Natural killer cell (primary cell): ENCODE measurements at regions not wholly inside any gene's neighbourhood (a gene's known extent, or its start where the extent isn't known, plus 50 kb on each side); places are given as distances from the start of the nearest gene placed in this dataset.

Source experiments
- ATAC-seq, 3 donors: fragments of 150-1000 bp in 2 of 3; fragments of 200-7000 bp in 1 of 3; cut with Tn5 transposase; 1 replicate in 1 of 3; 2 replicates in 2 of 3; pipeline ENCODE4 v1.10.0; 2021; ENCODE audit warnings: mild to moderate bottlenecking in 2 of 3, moderate library complexity in 2 of 3
- DNase-seq, 2 donors: peaks; one replicate each; pipeline versions ENCODE4 v3.0.0 to v3.0.0-alpha.2; 2013 to 2021; ENCODE audit warnings: mixed read lengths in 1 of 2
- H3K27ac ChIP-seq: one replicate; pipeline ENCODE4 v1.5.1; 2013; ENCODE audit warnings: mild to moderate bottlenecking, low read length
- H3K27me3 ChIP-seq: one replicate; pipeline ENCODE4 v1.6.1; 2013; ENCODE audit warnings: low read length; ENCODE audit not compliant: control insufficient read depth, insufficient read depth
- H3K36me3 ChIP-seq: one replicate; pipeline ENCODE4 v1.6.1; 2013; ENCODE audit warnings: low read length; ENCODE audit not compliant: control insufficient read depth, insufficient read depth
- H3K4me1 ChIP-seq: one replicate; pipeline ENCODE4 v1.6.1; 2013; ENCODE audit warnings: low read length; ENCODE audit not compliant: control insufficient read depth, insufficient read depth
- H3K4me3 ChIP-seq: one replicate; pipeline ENCODE4 v1.5.1; 2013; ENCODE audit warnings: low read length
- H3K9me3 ChIP-seq: one replicate; pipeline ENCODE4 v1.6.1; 2013; ENCODE audit warnings: low read length; ENCODE audit not compliant: control insufficient read depth, insufficient read depth
- H3K27ac Mint-ChIP-seq, 2 donors: one replicate each; pipeline ENCODE4 v1.8.0; 2022; ENCODE audit warnings: mild to moderate bottlenecking in 2 of 2, mixed read lengths in 2 of 2, moderate library complexity in 1 of 2
- H3K27me3 Mint-ChIP-seq, 2 donors: one replicate each; pipeline ENCODE4 v1.8.0; 2022; ENCODE audit warnings: low read depth in 2 of 2, mixed read lengths in 2 of 2
- H3K36me3 Mint-ChIP-seq: one replicate; pipeline ENCODE4 v1.8.0; 2022; ENCODE audit warnings: mixed read lengths
- H3K4me1 Mint-ChIP-seq, 2 donors: one replicate each; pipeline ENCODE4 v1.8.0; 2022; ENCODE audit warnings: mixed read lengths in 2 of 2
- H3K4me3 Mint-ChIP-seq: one replicate; pipeline ENCODE4 v1.8.0; 2022; ENCODE audit warnings: mild to moderate bottlenecking, moderate library complexity, mixed read lengths
- H3K9me3 Mint-ChIP-seq, 2 donors: one replicate each; pipeline ENCODE4 v1.8.0; 2022; ENCODE audit warnings: mixed read lengths in 2 of 2
- WGBS: methylation state at CpG from one replicate; pipeline ENCODE4 v1.1.7; 2013; ENCODE audit warnings: missing lambda C conversion rate; ENCODE audit not compliant: insufficient coverage; 5-methylcytosine and 5-hydroxymethylcytosine counted together
- intact Hi-C: fragments of 100-400 bp; cut with micrococcal nuclease; formaldehyde crosslinking; loops from one replicate; pipeline ENCODE4 v1.14.2; 2022
- TF ChIP-seq, protein P1 (sequence below): fragments of 200-600 bp; IDR thresholded peaks from one replicate; pipeline ENCODE4 v1.8.0; 2022; ENCODE audit warnings: antibody characterized with exemption

DNA sequence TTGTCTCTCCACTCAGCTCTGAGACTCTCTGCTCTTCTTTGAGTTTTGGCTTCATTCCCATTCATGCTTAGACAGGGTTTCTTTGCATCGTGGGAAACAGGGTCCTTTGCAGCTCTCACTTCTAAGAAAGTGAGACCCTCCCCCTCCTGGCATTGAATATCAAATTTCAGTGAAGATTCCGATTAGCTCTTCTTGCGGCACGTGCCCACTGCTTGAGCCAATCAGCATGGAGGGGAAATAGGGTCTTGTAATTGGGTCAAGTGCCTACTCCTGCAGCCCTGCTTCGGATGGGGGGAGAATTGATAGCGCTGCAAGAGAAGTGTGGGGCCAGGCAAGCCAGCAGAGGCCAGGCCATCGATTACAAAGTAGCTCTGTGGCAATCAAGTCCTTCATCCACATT lies 69.6 kb downstream of the TFAP2C start:
- intact Hi-C loops: no loop called here
- Mint-ChIP-seq H3K4me1 (no peaks in the 10 kb centered on the region), H3K36me3 (no peaks in the 10 kb centered on the region), H3K27ac (no peak overlapping the region), H3K9me3 (no peaks in the 10 kb centered on the region), H3K27me3 (no peaks in the 10 kb centered on the region), H3K4me3 (no peak overlapping the region)
- H3K27ac ChIP-seq: no peak overlapping the region
- no peaks in the 10 kb centered on the region for H3K27me3 ChIP-seq
- H3K9me3 ChIP-seq: no peaks in the 10 kb centered on the region
- no peak overlapping the region for H3K4me3 ChIP-seq
- TF ChIP-seq, protein P1, sequence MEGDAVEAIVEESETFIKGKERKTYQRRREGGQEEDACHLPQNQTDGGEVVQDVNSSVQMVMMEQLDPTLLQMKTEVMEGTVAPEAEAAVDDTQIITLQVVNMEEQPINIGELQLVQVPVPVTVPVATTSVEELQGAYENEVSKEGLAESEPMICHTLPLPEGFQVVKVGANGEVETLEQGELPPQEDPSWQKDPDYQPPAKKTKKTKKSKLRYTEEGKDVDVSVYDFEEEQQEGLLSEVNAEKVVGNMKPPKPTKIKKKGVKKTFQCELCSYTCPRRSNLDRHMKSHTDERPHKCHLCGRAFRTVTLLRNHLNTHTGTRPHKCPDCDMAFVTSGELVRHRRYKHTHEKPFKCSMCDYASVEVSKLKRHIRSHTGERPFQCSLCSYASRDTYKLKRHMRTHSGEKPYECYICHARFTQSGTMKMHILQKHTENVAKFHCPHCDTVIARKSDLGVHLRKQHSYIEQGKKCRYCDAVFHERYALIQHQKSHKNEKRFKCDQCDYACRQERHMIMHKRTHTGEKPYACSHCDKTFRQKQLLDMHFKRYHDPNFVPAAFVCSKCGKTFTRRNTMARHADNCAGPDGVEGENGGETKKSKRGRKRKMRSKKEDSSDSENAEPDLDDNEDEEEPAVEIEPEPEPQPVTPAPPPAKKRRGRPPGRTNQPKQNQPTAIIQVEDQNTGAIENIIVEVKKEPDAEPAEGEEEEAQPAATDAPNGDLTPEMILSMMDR: no peak
- ATAC-seq (no peak), DNase-seq (no peak)
- H3K36me3 ChIP-seq: no peaks in the 10 kb centered on the region
- H3K4me1 ChIP-seq: no peaks in the 10 kb centered on the region
- WGBS: 56% methylated on average over 7 of the region's 7 CpGs

DNA sequence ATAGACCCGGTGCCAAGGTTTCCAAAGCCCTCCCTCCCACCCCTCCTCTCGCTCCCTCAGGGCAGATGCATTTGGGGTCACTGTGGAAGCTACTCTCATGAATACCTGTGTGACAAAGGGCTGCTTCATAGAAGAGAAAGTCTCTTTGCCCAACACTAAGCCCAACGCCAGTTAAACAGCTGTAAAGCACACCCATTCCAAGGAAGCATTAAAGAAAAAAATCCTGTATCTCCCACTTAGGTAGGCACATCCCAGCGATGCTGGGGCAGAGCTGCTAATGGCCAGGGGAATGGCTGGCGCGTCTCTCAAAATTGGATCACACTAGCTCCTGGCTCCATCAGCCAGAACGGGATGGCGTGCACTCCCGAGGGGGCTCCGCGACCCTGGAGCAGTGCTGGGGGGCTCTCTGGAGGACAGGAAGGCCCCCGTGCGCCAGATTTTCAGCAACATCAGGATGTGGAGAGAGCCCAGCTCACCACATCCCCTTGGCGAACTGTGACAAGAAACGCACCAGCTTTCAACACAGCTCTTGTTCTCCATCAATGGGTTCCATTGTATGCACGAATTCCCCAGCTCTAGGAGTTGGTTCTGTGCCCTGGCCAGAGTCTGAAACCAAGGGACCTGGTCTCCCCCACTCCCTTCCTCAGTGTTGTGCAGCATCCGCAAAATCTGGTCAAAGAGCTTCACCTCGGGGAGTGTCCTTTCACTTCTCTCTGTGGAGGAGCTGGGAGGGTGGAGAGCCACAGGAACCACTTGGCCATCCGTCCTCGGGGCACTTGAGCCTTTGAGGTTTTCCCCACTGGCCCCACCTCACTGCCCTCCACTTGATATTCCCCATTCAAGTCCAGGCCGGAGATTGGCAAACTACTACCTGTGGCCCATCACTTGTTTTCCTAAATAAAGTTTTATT lies 74.1 kb downstream of the TFAP2C start:
- Histone ChIP-seq H3K4me3 (no peak overlapping the region), H3K4me1 (no peaks in the 10 kb centered on the region), H3K27ac (no peak overlapping the region), H3K36me3 (no peaks in the 10 kb centered on the region), H3K27me3 (no peaks in the 10 kb centered on the region), H3K9me3 (no peaks in the 10 kb centered on the region)
- DNase-seq (no peak), ATAC-seq (no peak)
- Mint-ChIP-seq H3K27me3 (peaks cover 0 to 2% of the 10 kb centered on the region in 2 donors), H3K9me3 (no peaks in the 10 kb centered on the region), H3K4me3 (no peak overlapping the region), H3K27ac (no peak overlapping the region), H3K36me3 (no peaks in the 10 kb centered on the region), H3K4me1 (no peaks in the 10 kb centered on the region)
- WGBS: 84% methylated on average over 20 of the region's 21 CpGs
- TF ChIP-seq, protein P1: no peak
- intact Hi-C loops: no loop called here

DNA sequence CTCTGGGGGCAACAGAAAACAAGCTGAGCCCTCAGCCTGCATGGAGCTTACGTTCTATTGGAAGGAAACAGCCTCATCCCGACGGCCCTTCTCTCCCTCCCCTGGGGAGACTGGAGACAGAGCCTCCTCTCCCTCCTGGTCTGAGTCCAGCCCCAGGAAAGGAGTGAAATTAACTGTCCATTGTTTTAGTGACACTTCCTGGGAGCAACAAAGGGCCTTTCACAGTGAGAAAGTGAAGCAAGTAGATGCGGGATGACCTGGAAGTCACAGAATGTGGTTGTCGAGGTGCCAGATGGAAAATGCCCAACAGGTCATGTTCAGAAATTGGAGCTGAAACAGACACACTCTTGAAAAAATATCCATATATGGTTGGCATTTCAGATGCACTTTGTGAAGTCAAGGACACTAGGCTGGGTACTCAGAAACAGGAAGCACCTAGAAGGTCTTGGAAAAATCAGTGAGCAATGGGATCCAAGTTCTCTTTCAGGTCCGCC lies 77.8 kb downstream of the TFAP2C start:
- TF ChIP-seq, protein P1: no peak
- H3K4me1 ChIP-seq: no peaks in the 10 kb centered on the region
- no peaks in the 10 kb centered on the region for H3K27me3 ChIP-seq
- 81% methylated on average over 6 of the region's 6 CpGs for WGBS
- DNase-seq: no peak
- H3K27ac Mint-ChIP-seq: no peak overlapping the region
- H3K36me3 ChIP-seq: no peaks in the 10 kb centered on the region
- no peak overlapping the region for H3K27ac ChIP-seq
- intact Hi-C loops: no loop called here
- no peak overlapping the region for H3K4me3 ChIP-seq
- H3K9me3 Mint-ChIP-seq: no peaks in the 10 kb centered on the region
- no peaks in the 10 kb centered on the region for H3K9me3 ChIP-seq
- no peaks in the 10 kb centered on the region for H3K36me3 Mint-ChIP-seq
- no peaks in the 10 kb centered on the region for H3K4me1 Mint-ChIP-seq
- no peak overlapping the region for H3K4me3 Mint-ChIP-seq
- H3K27me3 Mint-ChIP-seq: peaks cover 0 to 5% of the 10 kb centered on the region in 2 donors
- ATAC-seq: no peak
